PC-9 (cell line): ENCODE measurements at regions not wholly inside any gene's neighbourhood (a gene's known extent, or its start where the extent isn't known, plus 50 kb on each side); places are given as distances from the start of the nearest gene placed in this dataset.

Source experiments
- BruUV-seq: library from RNA; stranded (reverse); fragments of 400-500 nt; replicated peaks from 2 replicates; lab custom pipeline; 2021; lab: Mats Ljungman, UMichigan
- CTCF ChIA-PET: fragments of 300-600 bp; sonication (Branson Sonifier 250); formaldehyde crosslinking; loops from one replicate; lab custom pipeline; 2022; ENCODE audit warnings: antibody characterized with exemption; lab: Charles Lee
- POLR2A ChIA-PET: fragments of 300-600 bp; sonication (Branson Sonifier 250); formaldehyde crosslinking; loops from one replicate; lab custom pipeline; 2022; ENCODE audit warnings: antibody characterized with exemption; ENCODE audit not compliant: unreplicated experiment; lab: Charles Lee
- DNase-seq, 2 experiments: peaks; one replicate each; pipeline versions ENCODE4 v3.0.0 to v3.0.0-alpha.2; 2015 to 2022; ENCODE audit warnings: mixed read lengths in 1 of 2
- H2AFZ ChIP-seq: fragments of 200-600 bp; sonication (generic); 2 replicates; pipeline ENCODE4 v1.8.1; 2017; ENCODE audit warnings: antibody characterized with exemption
- H3F3A ChIP-seq: fragments of 200-600 bp; sonication (generic); 2 replicates; pipeline ENCODE4 v1.8.1; 2017; ENCODE audit warnings: antibody characterized with exemption, mild to moderate bottlenecking, low read depth; ENCODE audit not compliant: insufficient read depth
- H3K27ac ChIP-seq: fragments of 200-600 bp; sonication (generic); 2 replicates; pipeline ENCODE4 v1.6.1; 2016; ENCODE audit warnings: mixed run types
- H3K27me3 ChIP-seq: fragments of 200-600 bp; sonication (generic); 2 replicates; pipeline ENCODE4 v1.6.1; 2016; ENCODE audit warnings: low read depth, mixed run types; ENCODE audit not compliant: insufficient read depth
- H3K36me3 ChIP-seq: fragments of 200-600 bp; sonication (generic); 2 replicates; pipeline ENCODE4 v1.6.1; 2016; ENCODE audit warnings: low read depth, mixed run types
- H3K4me1 ChIP-seq: fragments of 200-600 bp; sonication (generic); replicated peaks from 2 replicates; pipeline ENCODE4 v1.6.1; 2016; ENCODE audit warnings: mixed run types; ENCODE audit not compliant: insufficient read depth
- H3K4me2 ChIP-seq: fragments of 200-600 bp; sonication (generic); 2 replicates; pipeline ENCODE4 v1.6.1; 2017; ENCODE audit warnings: mixed run types
- H3K4me3 ChIP-seq: fragments of 200-600 bp; sonication (generic); 2 replicates; pipeline ENCODE4 v1.6.1; 2016; ENCODE audit warnings: mixed run types
- H3K79me2 ChIP-seq: fragments of 200-600 bp; sonication (generic); 2 replicates; pipeline ENCODE4 v1.6.1; 2017; ENCODE audit warnings: low read depth, mixed run types
- H3K9me2 ChIP-seq: fragments of 200-600 bp; sonication (generic); 2 replicates; pipeline ENCODE4 v1.8.1; 2017; ENCODE audit warnings: mild to moderate bottlenecking; ENCODE audit not compliant: insufficient read depth
- H3K9me3 ChIP-seq: fragments of 200-600 bp; sonication (generic); 2 replicates; pipeline ENCODE4 v1.8.1; 2016; ENCODE audit warnings: low read depth; ENCODE audit not compliant: insufficient read depth
- H4K20me1 ChIP-seq: fragments of 200-600 bp; sonication (generic); 2 replicates; pipeline ENCODE4 v1.8.1; 2017; ENCODE audit not compliant: insufficient read depth
- EZH2 ChIP-seq: fragments of 200-600 bp; sonication (generic); IDR thresholded peaks from 2 replicates; pipeline ENCODE4 v1.8.0; 2017; ENCODE audit warnings: antibody characterized with exemption, low read depth
- intact Hi-C: fragments of 100-400 bp; cut with micrococcal nuclease; formaldehyde crosslinking; loops from one replicate; pipeline ENCODE4 v1.10.0; 2022; ENCODE audit not compliant: unreplicated experiment
- TF ChIP-seq, protein P1 (sequence below): fragments of 200-600 bp; sonication (generic); conservative IDR thresholded peaks from 2 replicates; pipeline ENCODE4 v1.6.1; 2017; ENCODE audit warnings: mixed run types, antibody characterized with exemption, mild to moderate bottlenecking, moderate library complexity

DNA sequence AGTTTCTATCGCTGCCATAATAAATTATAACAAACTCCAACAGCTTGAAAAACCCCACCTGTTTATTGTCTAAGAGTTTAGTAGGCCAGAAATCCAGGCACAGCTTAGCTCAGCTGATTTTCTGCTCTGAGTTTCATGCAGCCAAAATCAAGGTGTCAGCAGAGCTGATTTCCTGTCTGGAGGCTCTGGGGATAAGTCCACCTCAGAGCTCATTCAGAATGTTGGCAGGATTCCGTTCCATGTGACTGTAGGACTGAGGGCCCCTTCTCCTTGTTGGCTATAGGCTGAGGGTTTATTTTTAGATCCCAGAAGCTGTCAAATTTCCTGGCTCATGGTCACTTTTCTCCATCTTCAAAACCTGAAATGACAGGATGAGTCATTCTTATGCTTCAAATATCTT, 91.6 kb upstream of the CHODL start:
- BruUV-seq: no TSS peak
- H3K4me3 ChIP-seq: no peak overlapping the region
- no peak overlapping the region for H3K27ac ChIP-seq
- H3K4me2 ChIP-seq: no peak overlapping the region
- no peaks in the 10 kb centered on the region for H3K36me3 ChIP-seq
- no peaks in the 10 kb centered on the region for H3F3A ChIP-seq
- no peak for TF ChIP-seq EZH2
- TF ChIP-seq, protein P1, sequence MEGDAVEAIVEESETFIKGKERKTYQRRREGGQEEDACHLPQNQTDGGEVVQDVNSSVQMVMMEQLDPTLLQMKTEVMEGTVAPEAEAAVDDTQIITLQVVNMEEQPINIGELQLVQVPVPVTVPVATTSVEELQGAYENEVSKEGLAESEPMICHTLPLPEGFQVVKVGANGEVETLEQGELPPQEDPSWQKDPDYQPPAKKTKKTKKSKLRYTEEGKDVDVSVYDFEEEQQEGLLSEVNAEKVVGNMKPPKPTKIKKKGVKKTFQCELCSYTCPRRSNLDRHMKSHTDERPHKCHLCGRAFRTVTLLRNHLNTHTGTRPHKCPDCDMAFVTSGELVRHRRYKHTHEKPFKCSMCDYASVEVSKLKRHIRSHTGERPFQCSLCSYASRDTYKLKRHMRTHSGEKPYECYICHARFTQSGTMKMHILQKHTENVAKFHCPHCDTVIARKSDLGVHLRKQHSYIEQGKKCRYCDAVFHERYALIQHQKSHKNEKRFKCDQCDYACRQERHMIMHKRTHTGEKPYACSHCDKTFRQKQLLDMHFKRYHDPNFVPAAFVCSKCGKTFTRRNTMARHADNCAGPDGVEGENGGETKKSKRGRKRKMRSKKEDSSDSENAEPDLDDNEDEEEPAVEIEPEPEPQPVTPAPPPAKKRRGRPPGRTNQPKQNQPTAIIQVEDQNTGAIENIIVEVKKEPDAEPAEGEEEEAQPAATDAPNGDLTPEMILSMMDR: no peak
- ChIA-PET CTCF (no interaction called here), POLR2A (no interaction called here)
- no peaks in the 10 kb centered on the region for H3K4me1 ChIP-seq
- H3K27me3 ChIP-seq: no peaks in the 10 kb centered on the region
- H3K9me2 ChIP-seq: no peaks in the 10 kb centered on the region
- no peak for DNase-seq
- intact Hi-C loops: no loop called here
- no peak overlapping the region for H2AFZ ChIP-seq
- H4K20me1 ChIP-seq: no peaks in the 10 kb centered on the region
- H3K9me3 ChIP-seq: no peaks in the 10 kb centered on the region
- H3K79me2 ChIP-seq: no peaks in the 10 kb centered on the region

DNA sequence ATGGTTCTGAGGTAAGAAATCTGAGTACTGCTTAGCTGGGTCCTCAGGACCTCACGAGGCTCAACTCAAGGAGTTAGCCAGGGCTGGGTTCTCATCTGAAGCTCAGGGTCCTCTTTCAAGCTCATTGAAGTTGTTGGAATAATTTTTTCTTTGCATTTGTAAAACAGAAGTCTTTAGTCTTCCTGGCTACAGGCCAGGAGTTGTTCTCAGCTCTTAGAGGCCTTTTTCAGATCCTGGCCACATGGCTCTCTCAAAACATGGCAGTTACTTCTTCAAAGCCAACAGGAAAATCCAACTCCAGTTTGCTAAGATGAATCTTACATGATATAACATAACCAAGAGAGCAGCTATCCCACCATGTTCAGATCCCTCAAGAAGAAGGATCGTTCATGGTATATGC, 92.3 kb upstream of the CHODL start:
- POLR2A ChIA-PET: no interaction called here
- H3K27ac ChIP-seq: no peak overlapping the region
- no peaks in the 10 kb centered on the region for H3K4me1 ChIP-seq
- no peaks in the 10 kb centered on the region for H4K20me1 ChIP-seq
- intact Hi-C loops: no loop called here
- H2AFZ ChIP-seq: no peak overlapping the region
- no TSS peak for BruUV-seq
- H3K9me3 ChIP-seq: no peaks in the 10 kb centered on the region
- no peak overlapping the region for H3K4me2 ChIP-seq
- CTCF ChIA-PET: no interaction called here
- H3K36me3 ChIP-seq: no peaks in the 10 kb centered on the region
- no peaks in the 10 kb centered on the region for H3K79me2 ChIP-seq
- no peaks in the 10 kb centered on the region for H3F3A ChIP-seq
- no peak overlapping the region for H3K4me3 ChIP-seq
- no peak for DNase-seq
- TF ChIP-seq, protein P1: no peak
- no peak for TF ChIP-seq EZH2
- no peaks in the 10 kb centered on the region for H3K9me2 ChIP-seq
- no peaks in the 10 kb centered on the region for H3K27me3 ChIP-seq

DNA sequence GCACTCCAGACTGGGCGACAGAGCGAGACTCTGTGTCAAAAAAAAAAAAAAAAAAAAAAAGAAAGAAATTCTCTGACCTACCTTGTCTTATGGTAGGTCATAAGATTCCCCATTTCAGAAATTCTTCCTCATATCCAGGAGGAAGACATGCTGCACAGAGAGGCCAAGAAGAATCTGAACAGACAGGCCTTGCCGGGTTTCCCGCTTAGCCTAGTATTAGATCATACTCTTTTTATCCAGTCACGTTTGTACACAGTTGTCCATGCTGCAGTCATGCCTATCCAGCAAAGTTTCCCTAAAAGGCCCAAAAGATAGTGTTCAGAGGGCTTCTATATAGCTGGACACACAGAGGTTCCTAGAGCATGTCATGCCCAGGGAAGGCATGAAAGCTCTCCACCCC, 93.6 kb upstream of the CHODL start:
- no peaks in the 10 kb centered on the region for H3K36me3 ChIP-seq
- no peaks in the 10 kb centered on the region for H3F3A ChIP-seq
- ChIA-PET POLR2A (no interaction called here), CTCF (no interaction called here)
- no peak overlapping the region for H3K4me2 ChIP-seq
- no peak for DNase-seq
- H4K20me1 ChIP-seq: no peaks in the 10 kb centered on the region
- no TSS peak for BruUV-seq
- H3K4me1 ChIP-seq: no peaks in the 10 kb centered on the region
- no peak overlapping the region for H3K4me3 ChIP-seq
- H3K9me3 ChIP-seq: no peaks in the 10 kb centered on the region
- no peaks in the 10 kb centered on the region for H3K27me3 ChIP-seq
- no peak for TF ChIP-seq EZH2
- TF ChIP-seq, protein P1: no peak
- H3K9me2 ChIP-seq: no peaks in the 10 kb centered on the region
- intact Hi-C loops: no loop called here
- H3K27ac ChIP-seq: no peak overlapping the region
- H2AFZ ChIP-seq: no peak overlapping the region
- no peaks in the 10 kb centered on the region for H3K79me2 ChIP-seq
